ENCODE measurements at regions not wholly inside any gene's neighbourhood (a gene's known extent, or its start where the extent isn't known, plus 50 kb on each side); places are given as distances from the start of the nearest gene placed in this dataset.
A peak's percentile ranks its signal among the peaks of the same experiment; 100 is the strongest.

DNA sequence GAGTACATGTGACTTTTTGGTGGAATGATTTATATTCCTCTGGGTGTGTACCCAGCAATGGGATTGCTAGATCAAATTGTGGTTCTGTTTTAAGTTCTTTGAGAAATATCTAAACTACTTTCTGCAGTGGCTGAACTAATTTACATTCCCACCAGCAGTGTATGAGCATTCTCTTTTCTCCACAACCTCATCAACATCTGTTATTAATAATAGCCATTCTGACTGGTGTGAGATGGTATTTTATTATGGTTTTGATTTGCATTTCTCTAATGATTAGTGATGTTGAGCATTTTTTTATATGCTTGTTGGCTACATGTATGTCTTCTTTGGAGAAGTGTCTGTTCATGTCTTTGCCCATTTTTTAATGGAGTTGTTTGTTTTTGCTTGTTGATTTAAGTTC, 267.4 kb upstream of the NT5C1B start:
- Histone ChIP-seq H3K4me3 (ENCODE audit: low read depth in 1 of 3, low read length in 3 of 3) (no peak overlapping the region), H3K27ac (ENCODE audit: low read depth in 1 of 2, low read length in 2 of 2) (no peak overlapping the region), H3K9me3 (ENCODE audit: control insufficient read depth in 4 of 4, low read length in 3 of 4) (no peaks in the 10 kb centered on the region), H3K36me3 (ENCODE audit: control insufficient read depth in 4 of 4, insufficient read depth in 3 of 4, low read depth in 1 of 4, low read length in 3 of 4) (no peaks in the 10 kb centered on the region), H3K27me3 (ENCODE audit: control insufficient read depth in 4 of 4, insufficient read depth in 4 of 4, low read length in 3 of 4) (no peaks in the 10 kb centered on the region), H3K9ac (ENCODE audit: low read depth in 1 of 2, low read length in 2 of 2) (no peak overlapping the region), H3K4me1 (ENCODE audit: control insufficient read depth in 4 of 4, insufficient read depth in 4 of 4, low read length in 3 of 4) (no peaks in the 10 kb centered on the region)
- no peak for DNase-seq (ENCODE audit: low spot score)
- TF ChIP-seq RXRA (IDR thresholded peaks at IDR 0.05) = no peak
- TF ChIP-seq, protein P1, sequence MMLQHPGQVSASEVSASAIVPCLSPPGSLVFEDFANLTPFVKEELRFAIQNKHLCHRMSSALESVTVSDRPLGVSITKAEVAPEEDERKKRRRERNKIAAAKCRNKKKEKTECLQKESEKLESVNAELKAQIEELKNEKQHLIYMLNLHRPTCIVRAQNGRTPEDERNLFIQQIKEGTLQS (IDR thresholded peaks at IDR 0.05) = no peak
- no peak for TF ChIP-seq SP1 (IDR thresholded peaks at IDR 0.05)
- TF ChIP-seq YY1 (IDR thresholded peaks at IDR 0.05) = no peak
- TF ChIP-seq, protein P2, sequence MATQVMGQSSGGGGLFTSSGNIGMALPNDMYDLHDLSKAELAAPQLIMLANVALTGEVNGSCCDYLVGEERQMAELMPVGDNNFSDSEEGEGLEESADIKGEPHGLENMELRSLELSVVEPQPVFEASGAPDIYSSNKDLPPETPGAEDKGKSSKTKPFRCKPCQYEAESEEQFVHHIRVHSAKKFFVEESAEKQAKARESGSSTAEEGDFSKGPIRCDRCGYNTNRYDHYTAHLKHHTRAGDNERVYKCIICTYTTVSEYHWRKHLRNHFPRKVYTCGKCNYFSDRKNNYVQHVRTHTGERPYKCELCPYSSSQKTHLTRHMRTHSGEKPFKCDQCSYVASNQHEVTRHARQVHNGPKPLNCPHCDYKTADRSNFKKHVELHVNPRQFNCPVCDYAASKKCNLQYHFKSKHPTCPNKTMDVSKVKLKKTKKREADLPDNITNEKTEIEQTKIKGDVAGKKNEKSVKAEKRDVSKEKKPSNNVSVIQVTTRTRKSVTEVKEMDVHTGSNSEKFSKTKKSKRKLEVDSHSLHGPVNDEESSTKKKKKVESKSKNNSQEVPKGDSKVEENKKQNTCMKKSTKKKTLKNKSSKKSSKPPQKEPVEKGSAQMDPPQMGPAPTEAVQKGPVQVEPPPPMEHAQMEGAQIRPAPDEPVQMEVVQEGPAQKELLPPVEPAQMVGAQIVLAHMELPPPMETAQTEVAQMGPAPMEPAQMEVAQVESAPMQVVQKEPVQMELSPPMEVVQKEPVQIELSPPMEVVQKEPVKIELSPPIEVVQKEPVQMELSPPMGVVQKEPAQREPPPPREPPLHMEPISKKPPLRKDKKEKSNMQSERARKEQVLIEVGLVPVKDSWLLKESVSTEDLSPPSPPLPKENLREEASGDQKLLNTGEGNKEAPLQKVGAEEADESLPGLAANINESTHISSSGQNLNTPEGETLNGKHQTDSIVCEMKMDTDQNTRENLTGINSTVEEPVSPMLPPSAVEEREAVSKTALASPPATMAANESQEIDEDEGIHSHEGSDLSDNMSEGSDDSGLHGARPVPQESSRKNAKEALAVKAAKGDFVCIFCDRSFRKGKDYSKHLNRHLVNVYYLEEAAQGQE (IDR thresholded peaks at IDR 0.05) = no peak
- TF ChIP-seq, protein P3, sequence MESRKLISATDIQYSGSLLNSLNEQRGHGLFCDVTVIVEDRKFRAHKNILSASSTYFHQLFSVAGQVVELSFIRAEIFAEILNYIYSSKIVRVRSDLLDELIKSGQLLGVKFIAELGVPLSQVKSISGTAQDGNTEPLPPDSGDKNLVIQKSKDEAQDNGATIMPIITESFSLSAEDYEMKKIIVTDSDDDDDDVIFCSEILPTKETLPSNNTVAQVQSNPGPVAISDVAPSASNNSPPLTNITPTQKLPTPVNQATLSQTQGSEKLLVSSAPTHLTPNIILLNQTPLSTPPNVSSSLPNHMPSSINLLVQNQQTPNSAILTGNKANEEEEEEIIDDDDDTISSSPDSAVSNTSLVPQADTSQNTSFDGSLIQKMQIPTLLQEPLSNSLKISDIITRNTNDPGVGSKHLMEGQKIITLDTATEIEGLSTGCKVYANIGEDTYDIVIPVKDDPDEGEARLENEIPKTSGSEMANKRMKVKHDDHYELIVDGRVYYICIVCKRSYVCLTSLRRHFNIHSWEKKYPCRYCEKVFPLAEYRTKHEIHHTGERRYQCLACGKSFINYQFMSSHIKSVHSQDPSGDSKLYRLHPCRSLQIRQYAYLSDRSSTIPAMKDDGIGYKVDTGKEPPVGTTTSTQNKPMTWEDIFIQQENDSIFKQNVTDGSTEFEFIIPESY (IDR thresholded peaks at IDR 0.05) = no peak
- no peak for TF ChIP-seq HNF4G (IDR thresholded peaks at IDR 0.05)
- TF ChIP-seq RAD21 (IDR thresholded peaks at IDR 0.05) = no peak
- no peak for TF ChIP-seq EGR1 (IDR thresholded peaks at IDR 0.05; ENCODE audit: low read depth in 2 of 2)

DNA sequence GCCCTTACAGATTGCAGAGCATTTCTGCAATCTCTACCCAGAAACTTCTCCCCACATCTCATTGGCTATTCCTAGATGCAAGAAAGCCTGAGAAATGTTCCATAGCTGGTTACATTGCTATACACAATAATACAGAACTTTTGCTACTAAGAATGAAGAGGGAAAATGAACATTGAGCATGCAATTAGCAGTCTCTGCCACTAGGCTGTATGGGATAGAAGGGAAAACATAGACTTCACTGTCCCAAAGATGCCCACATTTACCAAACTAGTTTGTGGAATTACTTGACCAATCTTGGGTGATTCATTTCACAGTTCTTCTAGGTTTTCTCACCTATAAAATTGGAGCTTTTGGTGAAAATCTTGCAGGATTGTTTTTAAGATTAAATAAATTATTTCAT, 265.7 kb upstream of the NT5C1B start:
- no peak for TF ChIP-seq NR2F2 (IDR thresholded peaks at IDR 0.05)
- TF ChIP-seq, protein P3 (IDR thresholded peaks at IDR 0.05) = no peak
- TF ChIP-seq RAD21 (IDR thresholded peaks at IDR 0.05) = peak; percentile 31 to 68
- TF ChIP-seq, protein P4, sequence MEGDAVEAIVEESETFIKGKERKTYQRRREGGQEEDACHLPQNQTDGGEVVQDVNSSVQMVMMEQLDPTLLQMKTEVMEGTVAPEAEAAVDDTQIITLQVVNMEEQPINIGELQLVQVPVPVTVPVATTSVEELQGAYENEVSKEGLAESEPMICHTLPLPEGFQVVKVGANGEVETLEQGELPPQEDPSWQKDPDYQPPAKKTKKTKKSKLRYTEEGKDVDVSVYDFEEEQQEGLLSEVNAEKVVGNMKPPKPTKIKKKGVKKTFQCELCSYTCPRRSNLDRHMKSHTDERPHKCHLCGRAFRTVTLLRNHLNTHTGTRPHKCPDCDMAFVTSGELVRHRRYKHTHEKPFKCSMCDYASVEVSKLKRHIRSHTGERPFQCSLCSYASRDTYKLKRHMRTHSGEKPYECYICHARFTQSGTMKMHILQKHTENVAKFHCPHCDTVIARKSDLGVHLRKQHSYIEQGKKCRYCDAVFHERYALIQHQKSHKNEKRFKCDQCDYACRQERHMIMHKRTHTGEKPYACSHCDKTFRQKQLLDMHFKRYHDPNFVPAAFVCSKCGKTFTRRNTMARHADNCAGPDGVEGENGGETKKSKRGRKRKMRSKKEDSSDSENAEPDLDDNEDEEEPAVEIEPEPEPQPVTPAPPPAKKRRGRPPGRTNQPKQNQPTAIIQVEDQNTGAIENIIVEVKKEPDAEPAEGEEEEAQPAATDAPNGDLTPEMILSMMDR (IDR thresholded peaks at IDR 0.05; ENCODE audit: low read depth, low read length, missing input control) = peak; percentile 27
- no peak for DNase-seq (ENCODE audit: low spot score)

More for the DNA sequence above, 265.7 kb upstream of the NT5C1B start:
- Histone ChIP-seq H3K9ac (ENCODE audit: low read depth in 1 of 2, low read length in 2 of 2) (no peak overlapping the region), H3K4me1 (ENCODE audit: control insufficient read depth in 4 of 4, insufficient read depth in 4 of 4, low read length in 3 of 4) (no peaks in the 10 kb centered on the region), H3K36me3 (ENCODE audit: control insufficient read depth in 4 of 4, insufficient read depth in 3 of 4, low read depth in 1 of 4, low read length in 3 of 4) (no peaks in the 10 kb centered on the region), H3K27ac (ENCODE audit: low read depth in 1 of 2, low read length in 2 of 2) (no peak overlapping the region), H3K27me3 (ENCODE audit: control insufficient read depth in 4 of 4, insufficient read depth in 4 of 4, low read length in 3 of 4) (no peaks in the 10 kb centered on the region), H3K9me3 (ENCODE audit: control insufficient read depth in 4 of 4, low read length in 3 of 4) (no peaks in the 10 kb centered on the region), H3K4me3 (ENCODE audit: low read depth in 1 of 3, low read length in 3 of 3) (no peak overlapping the region)

Measured in liver (tissue), 7 donors.